ENCODE measurements at regions not wholly inside any gene's neighbourhood (a gene's known extent, or its start where the extent isn't known, plus 50 kb on each side); places are given as distances from the start of the nearest gene placed in this dataset.

- Mint-ChIP-seq H3K27ac (no peak overlapping the region), H3K4me1 (ENCODE audit: low read depth) (no peaks in the 10 kb centered on the region), H3K27me3 (peaks cover 18% of the 10 kb centered on the region), H3K36me3 (no peaks in the 10 kb centered on the region), H3K4me3 (no peak overlapping the region), H3K9me3 (peaks cover 11% of the 10 kb centered on the region)
- DNase-seq = no peak
- ChIA-PET CTCF (no interaction called here), POLR2A (no interaction called here)
- intact Hi-C loops (cut with micrococcal nuclease) = no loop called here
Observed at GRCh38 chr16:86359571-86359970, 150.8 kb upstream of the FOXF1 start.

DNA sequence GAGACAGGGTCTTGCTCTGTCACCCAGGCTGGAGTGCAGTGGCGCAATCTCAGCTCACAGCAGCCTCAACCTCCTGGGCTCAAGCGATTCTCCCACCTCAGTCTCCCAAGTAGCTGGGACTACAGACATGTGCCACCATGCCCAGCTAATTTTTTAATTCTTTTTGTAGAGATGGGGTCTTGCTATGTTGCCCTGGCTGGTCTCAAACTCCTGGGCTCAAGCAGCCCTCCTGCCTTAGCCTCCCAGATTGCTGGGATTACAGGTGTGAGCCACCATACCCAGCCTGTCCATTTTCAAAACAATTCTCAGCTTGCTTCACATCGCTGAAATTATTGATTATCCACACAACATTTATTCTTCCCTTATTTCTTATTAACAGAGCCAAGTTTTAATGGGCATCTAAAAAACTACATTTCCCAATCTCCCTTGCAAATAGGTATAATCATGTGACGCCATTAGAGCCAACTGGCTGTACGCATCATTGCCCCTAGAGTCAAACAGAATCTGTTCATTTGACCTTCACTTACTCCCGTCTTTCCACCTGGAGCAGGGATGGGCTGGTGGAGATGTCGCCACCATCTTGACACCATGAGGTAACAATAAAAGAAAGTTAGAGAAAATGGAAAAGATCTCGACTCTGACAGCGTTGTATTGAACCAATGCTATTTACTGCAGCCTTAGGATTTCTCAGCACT lies 148.0 kb upstream of the FOXF1 start:
- CTCF ChIA-PET = no interaction called here
- H3K4me1 Mint-ChIP-seq (ENCODE audit: low read depth) = no peaks in the 10 kb centered on the region
- POLR2A ChIA-PET = no interaction called here

GRCh38 chr16:86363057-86363490 lies 147.3 kb upstream of the FOXF1 start:
- DNase-seq = no peak
- Mint-ChIP-seq H3K4me1 (ENCODE audit: low read depth) (no peaks in the 10 kb centered on the region), H3K36me3 (no peaks in the 10 kb centered on the region), H3K4me3 (no peak overlapping the region), H3K9me3 (no peaks in the 10 kb centered on the region), H3K27ac (no peak overlapping the region), H3K27me3 (peaks cover 10% of the 10 kb centered on the region)
- CTCF ChIA-PET = no interaction called here
- POLR2A ChIA-PET = no interaction called here
- intact Hi-C loops (cut with micrococcal nuclease) = no loop called here

More for the DNA sequence above, 148.0 kb upstream of the FOXF1 start:
- H3K27me3 Mint-ChIP-seq = peaks cover 13% of the 10 kb centered on the region
- DNase-seq = no peak
- H3K27ac Mint-ChIP-seq = no peak overlapping the region
- no peak overlapping the region for H3K4me3 Mint-ChIP-seq
- no peaks in the 10 kb centered on the region for H3K36me3 Mint-ChIP-seq
- intact Hi-C loops (cut with micrococcal nuclease) = no loop called here
- H3K9me3 Mint-ChIP-seq = no peaks in the 10 kb centered on the region

DNA sequence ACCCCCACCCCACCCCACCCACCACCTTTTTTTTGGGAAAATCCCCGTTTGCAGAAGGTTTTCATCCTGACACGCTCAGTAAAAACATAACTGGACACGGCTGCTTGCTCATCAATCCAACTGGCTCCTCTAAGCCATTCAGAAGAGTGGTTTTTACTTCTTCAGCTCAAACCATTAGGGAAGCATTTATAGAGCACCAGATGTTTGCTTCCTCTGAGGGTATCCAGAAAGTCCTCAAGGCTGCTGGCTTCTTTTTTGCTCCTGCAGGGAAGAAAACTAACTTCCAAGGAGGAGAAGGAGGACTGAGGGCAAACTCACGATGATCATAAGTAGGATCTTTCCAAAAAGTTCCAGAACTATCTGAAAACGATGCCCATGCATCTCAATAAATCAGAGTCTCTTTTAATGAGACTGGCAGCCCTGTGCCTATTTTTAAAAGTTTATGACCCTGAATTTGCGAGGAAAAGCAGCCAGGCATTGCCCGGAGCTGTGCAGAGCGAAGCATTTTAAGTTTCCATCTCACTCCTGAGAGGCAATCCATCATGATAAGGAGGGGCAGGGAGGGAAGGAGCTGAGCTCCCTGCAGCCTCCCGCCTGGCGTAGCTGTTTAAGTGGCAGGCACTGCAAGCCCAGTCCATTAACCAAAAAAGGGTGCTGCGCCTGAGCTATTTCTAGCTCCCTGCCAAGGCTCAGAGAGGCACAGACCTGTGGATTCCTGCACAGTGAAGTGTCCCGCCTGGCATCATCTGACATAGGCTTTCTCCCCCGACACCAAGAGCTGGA lies 146.3 kb upstream of the FOXF1 start:
- DNase-seq = no peak
- CTCF ChIA-PET = no interaction called here
- H3K4me1 Mint-ChIP-seq (ENCODE audit: low read depth) = no peaks in the 10 kb centered on the region
- no peak overlapping the region for H3K27ac Mint-ChIP-seq
- POLR2A ChIA-PET = no interaction called here
- H3K9me3 Mint-ChIP-seq = no peaks in the 10 kb centered on the region
- peaks cover 8% of the 10 kb centered on the region for H3K27me3 Mint-ChIP-seq
- H3K4me3 Mint-ChIP-seq = no peak overlapping the region
- intact Hi-C loops (cut with micrococcal nuclease) = no loop called here
- no peaks in the 10 kb centered on the region for H3K36me3 Mint-ChIP-seq

- Mint-ChIP-seq H3K4me1 (ENCODE audit: low read depth) (no peaks in the 10 kb centered on the region), H3K4me3 (no peak overlapping the region), H3K27me3 (peaks cover 4% of the 10 kb centered on the region), H3K27ac (no peak overlapping the region), H3K9me3 (no peaks in the 10 kb centered on the region), H3K36me3 (no peaks in the 10 kb centered on the region)
- POLR2A ChIA-PET = no interaction called here
- CTCF ChIA-PET = no interaction called here
- no peak for DNase-seq
- intact Hi-C loops (cut with micrococcal nuclease) = no loop called here
Observed at GRCh38 chr16:86364653-86365380, 145.5 kb upstream of the FOXF1 start.

DNA sequence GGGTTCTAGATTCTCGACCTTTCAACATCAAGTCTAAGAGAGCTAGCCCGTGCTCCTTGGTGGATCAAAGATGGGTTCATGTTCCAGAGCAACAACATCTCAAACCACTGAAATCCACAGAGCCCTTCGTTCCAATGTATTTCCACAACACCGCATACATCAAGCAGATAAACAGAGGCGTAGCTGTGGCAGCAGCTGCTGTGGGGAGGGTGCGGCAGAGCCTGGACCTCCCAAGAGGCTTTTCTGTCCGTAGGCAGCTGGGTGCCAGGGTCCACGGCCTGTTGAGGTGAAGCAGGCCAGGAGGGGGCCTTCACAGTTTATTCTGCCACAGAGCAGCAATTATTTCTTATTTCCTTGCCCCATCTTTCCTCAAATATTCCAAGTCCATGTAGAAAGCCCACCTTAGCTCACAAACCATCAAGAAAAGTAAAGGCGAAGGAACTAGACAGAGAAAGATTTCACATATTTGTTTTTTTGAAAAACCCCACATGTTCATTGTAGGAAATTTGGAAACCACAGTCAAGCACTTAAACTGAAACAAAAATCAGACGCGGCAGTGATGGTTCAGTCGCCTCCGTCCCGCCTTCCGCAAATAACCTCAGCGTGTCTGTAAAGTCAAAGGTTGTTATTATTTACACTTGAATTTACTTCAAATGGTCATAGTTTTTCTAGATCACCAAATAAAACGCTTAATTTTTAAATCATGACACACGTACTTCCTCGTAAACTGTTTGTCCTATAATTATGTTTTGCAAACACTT lies 144.6 kb upstream of the FOXF1 start:
- no peaks in the 10 kb centered on the region for H3K9me3 Mint-ChIP-seq
- H3K27ac Mint-ChIP-seq = no peak overlapping the region
- no peaks in the 10 kb centered on the region for H3K4me1 Mint-ChIP-seq (ENCODE audit: low read depth)
- H3K4me3 Mint-ChIP-seq = no peak overlapping the region
- intact Hi-C loops (cut with micrococcal nuclease) = no loop called here
- POLR2A ChIA-PET = no interaction called here
- H3K36me3 Mint-ChIP-seq = no peaks in the 10 kb centered on the region
- CTCF ChIA-PET = no interaction called here
- no peak for DNase-seq
- H3K27me3 Mint-ChIP-seq = peaks cover 3% of the 10 kb centered on the region

DNA sequence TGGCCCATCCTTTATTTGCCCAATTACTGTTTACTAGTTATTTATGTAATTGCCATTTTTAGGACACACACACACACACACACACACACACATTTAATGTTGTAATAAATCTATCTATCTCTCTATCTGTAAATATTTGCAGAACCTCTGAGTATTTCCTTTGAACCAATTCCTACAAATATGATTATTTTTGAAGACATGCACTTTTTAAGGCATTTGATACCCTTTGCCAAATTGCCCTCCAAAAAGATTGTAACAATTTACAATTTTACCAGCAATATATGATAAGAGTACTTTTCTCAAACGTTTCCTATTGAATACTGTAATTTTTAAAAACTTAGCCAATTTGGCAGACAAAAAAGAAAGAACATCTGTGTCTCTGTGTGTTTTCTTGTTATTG lies 143.8 kb upstream of the FOXF1 start:
- ChIA-PET CTCF (no interaction called here), POLR2A (no interaction called here)
- Mint-ChIP-seq H3K4me3 (no peak overlapping the region), H3K9me3 (no peaks in the 10 kb centered on the region), H3K4me1 (ENCODE audit: low read depth) (no peaks in the 10 kb centered on the region), H3K27me3 (peaks cover 3% of the 10 kb centered on the region), H3K36me3 (no peaks in the 10 kb centered on the region), H3K27ac (no peak overlapping the region)
- intact Hi-C loops (cut with micrococcal nuclease) = no loop called here
- DNase-seq = no peak

GRCh38 chr16:86367291-86368072 lies 142.8 kb upstream of the FOXF1 start:
- CTCF ChIA-PET = no interaction called here
- H3K4me3 Mint-ChIP-seq = no peak overlapping the region
- H3K27ac Mint-ChIP-seq = no peak overlapping the region
- no peak for DNase-seq
- no peaks in the 10 kb centered on the region for H3K4me1 Mint-ChIP-seq (ENCODE audit: low read depth)
- no peaks in the 10 kb centered on the region for H3K36me3 Mint-ChIP-seq
- intact Hi-C loops (cut with micrococcal nuclease) = no loop called here
- no peaks in the 10 kb centered on the region for H3K9me3 Mint-ChIP-seq
- peaks cover 3% of the 10 kb centered on the region for H3K27me3 Mint-ChIP-seq
- POLR2A ChIA-PET = no interaction called here

DNA sequence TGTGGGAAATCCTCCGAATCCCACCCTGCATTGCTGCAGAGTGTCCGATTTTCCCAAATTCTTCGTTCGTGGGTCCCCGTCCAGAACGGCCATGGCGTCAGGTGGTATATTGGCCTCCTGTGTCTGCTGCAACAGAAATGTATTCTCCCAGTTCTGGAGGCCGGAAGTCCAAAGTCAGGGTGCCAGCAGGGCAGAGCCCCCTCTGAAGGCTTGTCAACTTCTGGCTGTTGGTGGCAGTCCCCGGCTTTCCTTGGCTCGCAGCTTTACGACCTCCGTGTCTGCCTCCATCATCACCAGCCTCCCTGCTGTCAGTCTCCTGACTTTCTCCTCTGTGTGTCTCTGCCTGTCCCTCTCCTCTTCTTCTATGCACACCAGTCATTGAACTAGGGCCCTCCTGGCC lies 142.1 kb upstream of the FOXF1 start:
- DNase-seq = no peak
- ChIA-PET POLR2A (no interaction called here), CTCF (no interaction called here)
- Mint-ChIP-seq H3K27me3 (peaks cover 3% of the 10 kb centered on the region), H3K4me1 (ENCODE audit: low read depth) (no peaks in the 10 kb centered on the region), H3K4me3 (no peak overlapping the region), H3K27ac (no peak overlapping the region), H3K36me3 (no peaks in the 10 kb centered on the region), H3K9me3 (no peaks in the 10 kb centered on the region)
- intact Hi-C loops (cut with micrococcal nuclease) = no loop called here

DNA sequence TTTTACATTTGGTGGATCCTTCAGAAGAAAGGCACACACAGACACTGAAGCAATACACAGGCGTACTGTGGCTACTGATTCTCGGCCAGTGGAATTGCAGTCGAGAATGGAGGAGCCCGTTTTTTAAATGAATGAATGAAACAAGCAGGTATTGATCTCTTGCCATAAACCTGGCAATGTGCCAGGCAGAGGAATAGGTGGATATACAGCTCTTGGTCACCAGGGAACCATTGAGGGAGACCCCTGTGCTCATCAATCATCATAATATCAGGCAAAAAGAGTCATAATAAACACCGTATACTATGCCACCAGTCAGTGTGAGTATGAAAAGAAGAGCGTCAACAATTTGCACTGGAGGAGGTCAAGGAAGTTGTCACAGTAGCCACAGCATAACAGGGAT lies 140.3 kb upstream of the FOXF1 start:
- Mint-ChIP-seq H3K36me3 (no peaks in the 10 kb centered on the region), H3K9me3 (peaks cover 6% of the 10 kb centered on the region), H3K27ac (no peak overlapping the region), H3K27me3 (peaks cover 3% of the 10 kb centered on the region), H3K4me3 (no peak overlapping the region), H3K4me1 (ENCODE audit: low read depth) (no peaks in the 10 kb centered on the region)
- intact Hi-C loops (cut with micrococcal nuclease) = no loop called here
- CTCF ChIA-PET = interaction anchor here (0.6 kb wide), 1 partner anchor 833 kb away, joined by 3 read pairs; no protein-coding TSS in a partner anchor
- no peak for DNase-seq
- POLR2A ChIA-PET = no interaction called here

DNA sequence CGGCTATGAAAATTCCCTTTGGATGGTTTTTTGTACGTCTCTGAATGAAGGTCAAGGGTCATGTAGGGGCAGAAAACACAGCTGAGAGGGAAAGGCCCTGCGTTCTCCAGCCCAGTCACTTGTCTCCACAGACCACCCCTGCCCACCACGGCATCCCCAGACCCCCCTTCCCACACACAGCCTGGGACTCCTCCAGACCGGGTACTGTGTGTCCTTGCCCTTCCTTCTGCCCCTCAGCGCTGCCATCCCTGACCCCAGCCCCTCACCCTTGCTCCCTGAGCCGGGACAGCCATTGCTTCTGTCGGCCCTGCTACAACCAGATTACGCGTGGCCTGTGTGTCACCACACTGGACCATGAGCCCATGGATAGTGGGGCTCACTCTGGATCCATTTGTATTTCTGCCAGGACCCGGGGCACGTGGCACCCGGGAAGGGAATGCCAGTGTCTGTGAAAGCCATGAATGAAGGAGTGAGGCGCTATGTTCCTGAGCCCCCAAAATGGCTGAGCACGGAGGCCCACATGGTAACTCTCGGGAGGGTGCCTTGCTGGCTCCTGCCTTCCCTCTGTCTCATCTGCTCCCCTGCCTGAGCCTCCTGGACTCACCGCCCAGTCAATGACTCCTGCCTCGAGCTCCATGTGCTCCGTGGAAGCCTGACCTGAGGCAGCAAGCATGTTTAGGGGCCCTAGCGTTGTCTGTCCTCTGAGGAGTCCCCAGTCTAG lies 139.1 kb upstream of the FOXF1 start:
- Mint-ChIP-seq H3K27ac (no peak overlapping the region), H3K36me3 (no peaks in the 10 kb centered on the region), H3K4me1 (ENCODE audit: low read depth) (no peaks in the 10 kb centered on the region), H3K9me3 (peaks cover 6% of the 10 kb centered on the region), H3K4me3 (no peak overlapping the region), H3K27me3 (peaks cover 3% of the 10 kb centered on the region)
- CTCF ChIA-PET = no interaction called here
- DNase-seq = no peak
- POLR2A ChIA-PET = no interaction called here
- intact Hi-C loops (cut with micrococcal nuclease) = no loop called here
